ENCODE measurements at regions not wholly inside any gene's neighbourhood (a gene's known extent, or its start where the extent isn't known, plus 50 kb on each side); places are given as distances from the start of the nearest gene placed in this dataset.

- TF ChIP-seq EGR1 (IDR thresholded peaks at IDR 0.05; ENCODE audit: low read depth in 2 of 2) (no peak), YY1 (IDR thresholded peaks at IDR 0.05) (no peak), RAD21 (IDR thresholded peaks at IDR 0.05) (no peak), ATF3 (IDR thresholded peaks at IDR 0.05) (no peak)
- H3K36me3 ChIP-seq (ENCODE audit: control insufficient read depth in 4 of 4, insufficient read depth in 3 of 4, low read depth in 1 of 4, low read length in 3 of 4) = no peaks in the 10 kb centered on the region
- H3K4me1 ChIP-seq (ENCODE audit: control insufficient read depth in 4 of 4, insufficient read depth in 4 of 4, low read length in 3 of 4) = no peaks in the 10 kb centered on the region
- H3K4me3 ChIP-seq (ENCODE audit: low read depth in 1 of 3, low read length in 3 of 3) = no peak overlapping the region
- no peaks in the 10 kb centered on the region for H3K9me3 ChIP-seq (ENCODE audit: control insufficient read depth in 4 of 4, low read length in 3 of 4)
- 55% methylated on average over 1 of the region's 1 CpG for WGBS
- H3K9ac ChIP-seq (ENCODE audit: low read depth in 1 of 2, low read length in 2 of 2) = no peak overlapping the region
- no peak for DNase-seq (ENCODE audit: low spot score)
- no peak overlapping the region for H3K27ac ChIP-seq (ENCODE audit: low read depth in 1 of 2, low read length in 2 of 2)
- no peaks in the 10 kb centered on the region for H3K27me3 ChIP-seq (ENCODE audit: control insufficient read depth in 4 of 4, insufficient read depth in 4 of 4, low read length in 3 of 4)
Observed at GRCh38 chr13:67577361-67577760, 347.2 kb upstream of the PCDH9 start.

GRCh38 chr13:67574320-67575233 lies 344.4 kb upstream of the PCDH9 start:
- Histone ChIP-seq H3K9ac (ENCODE audit: low read depth in 1 of 2, low read length in 2 of 2) (no peak overlapping the region), H3K4me1 (ENCODE audit: control insufficient read depth in 4 of 4, insufficient read depth in 4 of 4, low read length in 3 of 4) (no peaks in the 10 kb centered on the region), H3K4me3 (ENCODE audit: low read depth in 1 of 3, low read length in 3 of 3) (no peak overlapping the region), H3K9me3 (ENCODE audit: control insufficient read depth in 4 of 4, low read length in 3 of 4) (no peaks in the 10 kb centered on the region), H3K36me3 (ENCODE audit: control insufficient read depth in 4 of 4, insufficient read depth in 3 of 4, low read depth in 1 of 4, low read length in 3 of 4) (no peaks in the 10 kb centered on the region), H3K27me3 (ENCODE audit: control insufficient read depth in 4 of 4, insufficient read depth in 4 of 4, low read length in 3 of 4) (no peaks in the 10 kb centered on the region), H3K27ac (ENCODE audit: low read depth in 1 of 2, low read length in 2 of 2) (no peak overlapping the region)
- DNase-seq (ENCODE audit: low spot score) = no peak
- 64% methylated on average over 5 of the region's 5 CpGs for WGBS
- TF ChIP-seq FOXA1 (IDR thresholded peaks at IDR 0.05) (no peak), REST (IDR thresholded peaks at IDR 0.05) (no peak), SP1 (IDR thresholded peaks at IDR 0.05) (no peak), MAX (IDR thresholded peaks at IDR 0.05) (no peak), GABPA (IDR thresholded peaks at IDR 0.05 in 1 of 2, conservative IDR thresholded peaks at IDR 0.05 in 1 of 2) (no peak), RAD21 (IDR thresholded peaks at IDR 0.05) (no peak), EGR1 (IDR thresholded peaks at IDR 0.05; ENCODE audit: low read depth in 2 of 2) (no peak)

DNA sequence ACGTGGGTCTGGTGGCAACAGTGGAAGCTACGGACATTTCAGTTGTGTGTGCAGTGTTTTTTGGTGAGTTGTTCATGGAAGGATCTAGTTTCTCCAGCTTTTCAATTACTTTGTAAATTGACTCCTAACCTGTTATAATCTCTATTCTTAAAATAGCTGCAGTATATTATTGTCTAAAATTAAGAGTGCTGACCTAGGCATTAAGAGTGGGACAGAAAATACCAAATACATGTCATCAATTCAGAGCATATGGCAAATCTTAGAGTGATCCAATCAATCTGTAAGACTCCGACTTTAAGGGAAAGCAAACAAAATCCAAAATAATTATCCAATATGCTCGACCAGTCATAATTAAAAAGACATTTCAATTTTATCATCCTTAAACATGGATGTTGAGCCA lies 338.1 kb upstream of the PCDH9 start:
- H3K27ac ChIP-seq (ENCODE audit: low read depth in 1 of 2, low read length in 2 of 2) = no peak overlapping the region
- WGBS = 74% methylated on average over 4 of the region's 4 CpGs
- no peaks in the 10 kb centered on the region for H3K27me3 ChIP-seq (ENCODE audit: control insufficient read depth in 4 of 4, insufficient read depth in 4 of 4, low read length in 3 of 4)
- TF ChIP-seq SP1 (IDR thresholded peaks at IDR 0.05) (no peak), JUND (IDR thresholded peaks at IDR 0.05) (no peak), REST (IDR thresholded peaks at IDR 0.05) (no peak), ZBTB33 (IDR thresholded peaks at IDR 0.05) (no peak), MAX (IDR thresholded peaks at IDR 0.05) (no peak), ATF3 (IDR thresholded peaks at IDR 0.05) (no peak), FOXA1 (IDR thresholded peaks at IDR 0.05) (no peak), NR2F2 (IDR thresholded peaks at IDR 0.05) (no peak), GABPA (IDR thresholded peaks at IDR 0.05 in 1 of 2, conservative IDR thresholded peaks at IDR 0.05 in 1 of 2) (no peak), RAD21 (IDR thresholded peaks at IDR 0.05) (no peak), FOXA2 (IDR thresholded peaks at IDR 0.05) (no peak), TAF1 (conservative IDR thresholded peaks at IDR 0.05) (no peak), HNF4A (conservative IDR thresholded peaks at IDR 0.05) (no peak), HNF4G (IDR thresholded peaks at IDR 0.05) (no peak)
- H3K4me1 ChIP-seq (ENCODE audit: control insufficient read depth in 4 of 4, insufficient read depth in 4 of 4, low read length in 3 of 4) = no peaks in the 10 kb centered on the region
- H3K36me3 ChIP-seq (ENCODE audit: control insufficient read depth in 4 of 4, insufficient read depth in 3 of 4, low read depth in 1 of 4, low read length in 3 of 4) = no peaks in the 10 kb centered on the region
- H3K4me3 ChIP-seq (ENCODE audit: low read depth in 1 of 3, low read length in 3 of 3) = no peak overlapping the region
- no peaks in the 10 kb centered on the region for H3K9me3 ChIP-seq (ENCODE audit: control insufficient read depth in 4 of 4, low read length in 3 of 4)
- no peak overlapping the region for H3K9ac ChIP-seq (ENCODE audit: low read depth in 1 of 2, low read length in 2 of 2)
- DNase-seq (ENCODE audit: low spot score) = no peak
